Testis (tissue), 2 donors: ENCODE measurements at regions not wholly inside any gene's neighbourhood (a gene's known extent, or its start where the extent isn't known, plus 50 kb on each side); places are given as distances from the start of the nearest gene placed in this dataset.

Experiments used
- DNase-seq: peaks from one replicate; pipeline ENCODE4 v3.0.0-alpha.2; 2019
- H3K27ac ChIP-seq, 2 donors: fragments of 200-600 bp; sonication (generic); one replicate each; pipeline ENCODE4 v1.5.1; 2019
- H3K27me3 ChIP-seq: fragments of 200-600 bp; sonication (generic); one replicate; pipeline ENCODE4 v1.5.1; 2019
- H3K36me3 ChIP-seq: fragments of 200-600 bp; sonication (generic); one replicate; pipeline ENCODE4 v1.5.1; 2017; ENCODE audit warnings: low read depth; ENCODE audit errors: missing control alignments
- H3K4me1 ChIP-seq: fragments of 200-600 bp; sonication (generic); one replicate; pipeline ENCODE4 v1.5.1; 2019
- H3K4me3 ChIP-seq, 2 donors: fragments of 200-600 bp; sonication (generic); one replicate each; pipeline ENCODE4 v1.5.1; 2017 to 2019
- H3K9me3 ChIP-seq: fragments of 200-600 bp; sonication (generic); one replicate; pipeline ENCODE4 v1.5.1; 2017
- POLR2A ChIP-seq: fragments of 450-650 bp; IDR thresholded peaks from one replicate; pipeline ENCODE4 v1.6.1; 2017; ENCODE audit warnings: antibody characterized with exemption, mild to moderate bottlenecking, moderate library complexity
- WGBS, 2 donors: methylation state at CpG; one replicate each; pipeline ENCODE4 v1.1.5; 2018; 5-methylcytosine and 5-hydroxymethylcytosine counted together
- intact Hi-C: fragments of 100-400 bp; cut with DNase I; formaldehyde crosslinking; loops from one replicate; pipeline ENCODE4 v1.15.1; 2023; ENCODE audit warnings: low total_unique reads
- TF ChIP-seq, protein P1 (sequence below), 3 experiments: fragments of 450-650 bp in 2 of 3; fragments of 200-600 bp in 1 of 3; sonication (generic) in 1 of 3; IDR thresholded peaks; one replicate each; pipeline ENCODE4 v1.5.1; 2016 to 2019; ENCODE audit warnings: antibody characterized with exemption in 3 of 3, mild to moderate bottlenecking in 2 of 3, moderate library complexity in 1 of 3

DNA sequence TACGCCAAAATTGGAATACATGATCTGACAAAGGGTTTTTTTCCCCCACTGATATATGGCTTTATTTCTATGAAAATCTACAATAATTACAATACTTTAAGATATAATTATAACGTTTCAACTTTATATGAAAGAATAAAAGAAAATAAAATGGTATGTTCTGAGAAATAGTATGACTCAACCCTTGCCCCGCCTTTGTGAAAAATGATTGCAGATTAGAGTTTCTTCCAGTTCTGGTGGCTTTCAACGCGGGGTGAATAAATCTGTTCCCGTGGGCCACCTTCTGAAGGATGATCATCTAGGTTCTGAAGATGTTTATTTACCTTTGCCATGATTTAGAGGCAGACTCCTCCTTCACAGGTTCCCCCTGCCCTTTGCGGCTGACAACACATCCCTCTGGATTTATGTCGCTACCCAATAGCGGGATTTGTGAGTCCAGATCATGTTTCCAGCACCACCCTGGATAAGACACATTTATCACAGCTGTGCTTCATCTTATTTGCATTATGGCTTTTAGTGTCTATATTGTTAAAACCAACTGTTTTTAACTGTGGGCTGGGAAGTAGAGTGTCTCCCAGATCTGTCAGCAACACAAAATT is 607.0 kb upstream of the KIRREL3 start:
- H3K4me1 ChIP-seq: no peaks in the 10 kb centered on the region
- H3K27ac ChIP-seq: no peak overlapping the region
- TF ChIP-seq, protein P1, sequence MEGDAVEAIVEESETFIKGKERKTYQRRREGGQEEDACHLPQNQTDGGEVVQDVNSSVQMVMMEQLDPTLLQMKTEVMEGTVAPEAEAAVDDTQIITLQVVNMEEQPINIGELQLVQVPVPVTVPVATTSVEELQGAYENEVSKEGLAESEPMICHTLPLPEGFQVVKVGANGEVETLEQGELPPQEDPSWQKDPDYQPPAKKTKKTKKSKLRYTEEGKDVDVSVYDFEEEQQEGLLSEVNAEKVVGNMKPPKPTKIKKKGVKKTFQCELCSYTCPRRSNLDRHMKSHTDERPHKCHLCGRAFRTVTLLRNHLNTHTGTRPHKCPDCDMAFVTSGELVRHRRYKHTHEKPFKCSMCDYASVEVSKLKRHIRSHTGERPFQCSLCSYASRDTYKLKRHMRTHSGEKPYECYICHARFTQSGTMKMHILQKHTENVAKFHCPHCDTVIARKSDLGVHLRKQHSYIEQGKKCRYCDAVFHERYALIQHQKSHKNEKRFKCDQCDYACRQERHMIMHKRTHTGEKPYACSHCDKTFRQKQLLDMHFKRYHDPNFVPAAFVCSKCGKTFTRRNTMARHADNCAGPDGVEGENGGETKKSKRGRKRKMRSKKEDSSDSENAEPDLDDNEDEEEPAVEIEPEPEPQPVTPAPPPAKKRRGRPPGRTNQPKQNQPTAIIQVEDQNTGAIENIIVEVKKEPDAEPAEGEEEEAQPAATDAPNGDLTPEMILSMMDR (IDR thresholded peaks at IDR 0.05): no peak
- TF ChIP-seq POLR2A: no peak
- no peak for DNase-seq
- 77 to 78% methylated on average over 9 of the region's 9 CpGs for whole genome bisulfite sequencing, 2 donors
- H3K36me3 ChIP-seq: no peaks in the 10 kb centered on the region
- intact Hi-C loops: no loop called here
- no peak overlapping the region for H3K4me3 ChIP-seq
- no peaks in the 10 kb centered on the region for H3K9me3 ChIP-seq
- no peaks in the 10 kb centered on the region for H3K27me3 ChIP-seq

DNA sequence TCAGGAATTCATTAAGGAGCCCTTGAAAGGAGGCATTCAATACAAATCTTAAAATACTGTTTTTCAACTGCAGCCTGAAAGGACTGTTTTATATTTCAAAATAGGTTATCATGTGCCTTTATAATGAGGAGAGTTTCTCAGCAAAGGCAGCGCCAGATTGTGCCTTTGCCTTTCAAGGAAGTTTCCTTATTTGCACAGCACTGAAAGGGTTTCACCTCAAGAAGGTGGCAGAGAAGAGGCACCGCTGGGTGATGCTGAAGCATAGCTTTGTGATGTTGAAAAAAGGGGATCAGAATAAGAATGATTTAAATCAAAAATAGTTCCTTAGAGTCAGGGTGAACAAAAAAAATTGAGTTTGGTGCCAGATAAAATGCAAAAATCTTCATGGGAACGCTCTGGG is 601.0 kb upstream of the KIRREL3 start:
- Histone ChIP-seq H3K27ac (no peak overlapping the region), H3K36me3 (no peaks in the 10 kb centered on the region), H3K4me3 (no peak overlapping the region), H3K4me1 (no peaks in the 10 kb centered on the region), H3K27me3 (no peaks in the 10 kb centered on the region), H3K9me3 (no peaks in the 10 kb centered on the region)
- intact Hi-C loops: no loop called here
- DNase-seq: no peak
- 76 to 80% methylated on average over 3 of the region's 3 CpGs for WGBS, 2 donors
- no peak for TF ChIP-seq POLR2A
- TF ChIP-seq, protein P1 (IDR thresholded peaks at IDR 0.05): no peak

DNA sequence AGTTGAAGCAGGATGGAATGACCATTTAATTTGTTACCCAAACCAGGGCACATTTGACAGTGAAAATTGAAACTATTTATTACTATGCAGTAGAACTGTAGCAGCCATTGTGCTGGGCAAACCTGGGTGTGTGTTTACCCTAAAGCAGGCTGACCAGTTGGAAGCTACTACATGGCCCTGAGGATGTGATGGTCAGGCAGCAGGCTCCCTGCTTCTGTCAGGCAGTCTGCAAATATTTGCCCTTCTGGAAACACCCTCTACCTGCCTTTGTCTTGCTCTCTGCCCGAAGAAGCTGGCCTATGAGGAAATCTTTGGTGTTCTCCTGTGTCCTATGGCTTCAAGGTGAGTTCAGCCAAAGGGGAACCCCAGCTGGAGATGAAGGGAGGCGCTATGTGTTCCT is 600.1 kb upstream of the KIRREL3 start:
- Histone ChIP-seq H3K4me3 (no peak overlapping the region), H3K4me1 (no peaks in the 10 kb centered on the region), H3K36me3 (no peaks in the 10 kb centered on the region), H3K27me3 (no peaks in the 10 kb centered on the region), H3K27ac (no peak overlapping the region), H3K9me3 (no peaks in the 10 kb centered on the region)
- TF ChIP-seq POLR2A: no peak
- TF ChIP-seq, protein P1 (IDR thresholded peaks at IDR 0.05): no peak
- 92% methylated on average over 2 of the region's 2 CpGs for WGBS, 2 donors
- DNase-seq: no peak
- intact Hi-C loops: no loop called here

DNA sequence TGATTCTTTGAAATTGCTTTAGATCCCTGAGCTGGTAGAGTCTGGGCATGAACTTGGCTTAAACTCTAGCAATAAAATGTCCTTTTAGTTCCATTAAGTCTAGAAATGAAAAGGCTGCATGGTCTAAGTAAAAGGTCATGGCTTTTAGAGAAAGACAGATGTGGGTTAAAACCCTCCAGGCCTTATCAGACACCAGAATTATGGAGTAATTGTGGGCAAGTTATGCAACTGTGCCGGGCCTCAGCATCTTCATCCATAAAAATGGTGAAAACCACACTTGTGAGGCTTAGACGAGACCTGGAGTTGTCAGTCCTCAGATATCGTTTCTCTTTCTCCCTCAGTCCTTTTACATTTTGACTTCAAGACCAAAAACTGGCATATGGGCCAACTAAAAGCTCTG is 597.9 kb upstream of the KIRREL3 start:
- H3K27me3 ChIP-seq: no peaks in the 10 kb centered on the region

DNA sequence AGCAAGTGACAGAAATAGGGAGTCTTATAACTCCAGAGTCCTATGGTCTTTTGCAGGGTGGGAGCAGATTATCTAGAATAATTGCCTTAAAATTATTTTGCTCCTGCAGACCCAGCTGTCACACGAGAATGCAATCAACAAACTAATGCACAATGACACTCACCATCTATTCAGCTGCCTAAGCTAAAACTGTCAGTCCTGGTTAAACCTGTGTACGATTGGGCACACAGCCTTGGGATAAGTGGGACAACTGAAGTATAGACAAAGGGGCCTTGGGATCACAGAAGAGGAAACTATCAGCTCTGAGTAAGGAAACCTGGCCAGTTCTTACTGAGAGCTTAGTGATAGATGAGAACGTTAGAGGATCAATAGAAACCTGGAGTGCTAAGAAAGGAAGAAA is 595.9 kb upstream of the KIRREL3 start:
- Histone ChIP-seq H3K27ac (no peak overlapping the region), H3K27me3 (no peaks in the 10 kb centered on the region), H3K4me1 (no peaks in the 10 kb centered on the region), H3K4me3 (no peak overlapping the region), H3K9me3 (no peaks in the 10 kb centered on the region), H3K36me3 (no peaks in the 10 kb centered on the region)
- DNase-seq: no peak
- TF ChIP-seq, protein P1 (IDR thresholded peaks at IDR 0.05): no peak
- TF ChIP-seq POLR2A: no peak
- intact Hi-C loops: no loop called here
- WGBS, 2 donors: 66 to 89% methylated on average over 3 of the region's 3 CpGs

More for the DNA sequence above, 597.9 kb upstream of the KIRREL3 start:
- H3K9me3 ChIP-seq: no peaks in the 10 kb centered on the region
- no peak for DNase-seq
- H3K4me1 ChIP-seq: no peaks in the 10 kb centered on the region
- H3K36me3 ChIP-seq: no peaks in the 10 kb centered on the region
- H3K27ac ChIP-seq: no peak overlapping the region
- intact Hi-C loops: no loop called here
- TF ChIP-seq, protein P1 (IDR thresholded peaks at IDR 0.05): no peak
- no peak for TF ChIP-seq POLR2A
- no peak overlapping the region for H3K4me3 ChIP-seq
- 72 to 87% methylated on average over 3 of the region's 3 CpGs for WGBS, 2 donors
